Fibroblast of villous mesenchyme (primary cell): ENCODE measurements at regions not wholly inside any gene's neighbourhood (a gene's known extent, or its start where the extent isn't known, plus 50 kb on each side); places are given as distances from the start of the nearest gene placed in this dataset.

Source experiments
- DNase-seq: peaks from one replicate; pipeline ENCODE4 v3.0.0-alpha.2; 2010; ENCODE audit warnings: low read depth
- H3K4me3 ChIP-seq: 2 replicates; pipeline ENCODE4 v1.5.1; 2011; ENCODE audit warnings: low read depth, mild to moderate bottlenecking, low read length
- TF ChIP-seq, protein P1 (sequence below): IDR thresholded peaks from 2 replicates; pipeline ENCODE4 v1.5.1; 2012; ENCODE audit warnings: low read depth, mild to moderate bottlenecking, low read length; ENCODE audit not compliant: insufficient read depth

DNA sequence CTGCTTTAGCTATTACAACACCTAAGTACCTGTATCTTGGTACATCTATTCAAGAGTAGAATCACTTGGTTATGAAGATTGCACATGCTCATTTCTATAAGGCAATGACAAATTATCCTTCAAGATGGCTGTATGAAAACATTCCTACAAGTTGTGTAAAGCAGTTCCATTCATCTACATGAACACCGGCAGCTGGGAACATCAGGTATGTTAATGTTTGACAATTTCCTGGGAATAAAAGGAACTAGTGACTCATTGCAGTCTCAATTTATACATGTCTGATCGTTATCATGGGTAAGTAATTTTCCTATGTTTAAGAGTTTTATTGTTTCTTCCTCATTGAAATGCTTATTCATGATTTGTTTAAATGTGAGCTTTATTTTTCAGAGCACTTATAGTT lies 203.2 kb upstream of the SEMA3E start:
- no peak for DNase-seq
- H3K4me3 ChIP-seq, result no peak overlapping the region
- TF ChIP-seq, protein P1, sequence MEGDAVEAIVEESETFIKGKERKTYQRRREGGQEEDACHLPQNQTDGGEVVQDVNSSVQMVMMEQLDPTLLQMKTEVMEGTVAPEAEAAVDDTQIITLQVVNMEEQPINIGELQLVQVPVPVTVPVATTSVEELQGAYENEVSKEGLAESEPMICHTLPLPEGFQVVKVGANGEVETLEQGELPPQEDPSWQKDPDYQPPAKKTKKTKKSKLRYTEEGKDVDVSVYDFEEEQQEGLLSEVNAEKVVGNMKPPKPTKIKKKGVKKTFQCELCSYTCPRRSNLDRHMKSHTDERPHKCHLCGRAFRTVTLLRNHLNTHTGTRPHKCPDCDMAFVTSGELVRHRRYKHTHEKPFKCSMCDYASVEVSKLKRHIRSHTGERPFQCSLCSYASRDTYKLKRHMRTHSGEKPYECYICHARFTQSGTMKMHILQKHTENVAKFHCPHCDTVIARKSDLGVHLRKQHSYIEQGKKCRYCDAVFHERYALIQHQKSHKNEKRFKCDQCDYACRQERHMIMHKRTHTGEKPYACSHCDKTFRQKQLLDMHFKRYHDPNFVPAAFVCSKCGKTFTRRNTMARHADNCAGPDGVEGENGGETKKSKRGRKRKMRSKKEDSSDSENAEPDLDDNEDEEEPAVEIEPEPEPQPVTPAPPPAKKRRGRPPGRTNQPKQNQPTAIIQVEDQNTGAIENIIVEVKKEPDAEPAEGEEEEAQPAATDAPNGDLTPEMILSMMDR, result no peak

DNA sequence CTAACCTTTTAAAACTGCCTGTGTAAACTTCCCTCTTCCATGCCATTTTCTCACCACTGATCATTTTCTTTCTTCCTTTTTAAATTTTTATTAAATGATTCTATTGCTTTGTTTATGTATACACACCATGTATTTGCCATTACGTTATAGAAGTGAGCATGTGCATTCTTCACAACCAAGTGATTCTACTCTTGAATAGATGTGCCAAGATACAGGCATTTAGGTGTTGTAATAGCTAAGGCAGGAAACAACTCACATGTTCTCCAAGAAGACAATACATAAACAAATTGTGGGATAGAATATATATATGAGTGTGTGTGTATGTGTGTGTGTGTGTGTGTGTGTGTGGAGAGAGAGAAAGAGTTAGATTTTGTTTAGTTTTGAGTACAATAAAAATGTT lies 202.6 kb upstream of the SEMA3E start:
- no peak overlapping the region for H3K4me3 ChIP-seq
- no peak for DNase-seq
- TF ChIP-seq, protein P1, result no peak

DNA sequence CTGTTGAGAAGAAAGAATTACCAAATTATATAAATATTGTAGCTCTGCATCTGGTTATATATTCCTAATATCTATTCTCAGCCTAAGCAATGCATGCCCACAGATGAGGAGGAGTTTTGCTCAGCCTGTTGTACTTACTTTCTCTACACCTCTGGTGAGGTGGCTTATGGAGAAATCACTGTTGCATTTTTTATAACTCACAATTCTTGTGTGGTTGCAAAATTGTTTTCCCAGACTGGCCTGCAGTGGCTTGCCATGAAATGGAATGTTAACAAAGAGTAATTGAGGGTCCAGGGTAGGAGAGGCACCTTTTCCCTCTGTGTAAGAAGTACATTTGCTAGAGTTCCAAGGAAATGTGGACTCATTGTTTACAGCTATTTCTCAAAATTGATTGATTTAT lies 202.0 kb upstream of the SEMA3E start:
- no peak overlapping the region for H3K4me3 ChIP-seq
- TF ChIP-seq, protein P1, result no peak

DNA sequence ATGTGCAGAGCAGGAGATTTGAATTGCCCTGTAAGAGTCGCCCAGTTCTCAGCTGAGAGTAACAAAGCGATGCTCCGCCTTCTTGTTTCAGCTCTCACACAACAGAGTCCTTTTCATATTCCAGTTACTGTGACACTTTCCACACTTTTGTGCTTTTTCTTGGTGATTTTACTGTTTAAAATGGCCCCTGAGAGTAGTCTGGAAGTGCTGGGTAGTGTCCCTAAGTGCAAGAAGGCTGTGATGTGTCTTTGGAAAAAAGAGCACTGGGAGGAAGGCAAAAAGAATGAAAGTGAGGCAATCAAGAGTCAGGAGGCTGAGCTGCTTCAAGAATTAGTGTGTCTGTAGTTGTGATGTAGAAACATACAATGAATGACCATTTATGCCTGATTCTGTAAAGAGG lies 201.2 kb upstream of the SEMA3E start:
- TF ChIP-seq, protein P1, result no peak
- DNase-seq, result no peak
- no peak overlapping the region for H3K4me3 ChIP-seq

More for the DNA sequence above, 202.0 kb upstream of the SEMA3E start:
- no peak for DNase-seq

DNA sequence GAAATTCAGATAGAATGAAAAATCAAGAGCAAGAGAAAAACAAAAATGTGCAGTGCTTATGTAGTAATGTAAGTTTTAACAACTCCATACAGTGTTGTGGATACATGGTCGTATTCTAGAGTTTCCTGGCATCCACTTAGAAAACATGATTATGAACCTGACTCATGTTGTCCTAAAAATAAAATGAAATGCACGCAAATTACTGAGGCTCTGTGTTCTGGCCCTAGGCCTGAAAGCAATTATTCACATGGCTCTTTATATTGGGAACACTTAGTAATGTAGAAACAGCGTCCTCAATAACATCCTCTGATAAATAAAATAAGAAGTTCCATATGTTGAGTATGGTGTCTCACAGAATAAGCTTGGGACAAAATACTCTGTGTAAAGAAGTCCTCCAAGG lies 200.2 kb upstream of the SEMA3E start:
- H3K4me3 ChIP-seq, result no peak overlapping the region
- TF ChIP-seq, protein P1, result no peak
- peak; percentile 2 for DNase-seq

DNA sequence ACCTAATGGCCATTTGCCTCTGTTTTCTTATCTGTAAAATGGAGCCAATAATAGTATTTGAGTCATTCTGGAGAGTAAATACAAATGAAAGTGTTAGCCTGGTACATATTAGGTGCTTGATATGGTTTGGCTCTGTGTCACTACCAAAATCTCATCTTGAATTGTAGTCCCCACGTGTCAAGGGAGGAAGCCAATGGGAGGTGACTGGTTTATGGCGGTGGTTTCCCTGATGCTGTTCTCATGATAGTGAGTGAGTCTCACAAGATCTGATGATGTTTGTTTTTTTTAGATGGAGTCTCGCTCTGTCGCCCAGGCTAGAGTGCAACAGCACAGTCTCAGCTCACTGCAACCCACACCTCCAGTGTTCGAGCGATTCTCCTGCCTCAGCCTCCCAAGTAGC lies 194.0 kb upstream of the SEMA3E start:
- no peak for DNase-seq
- H3K4me3 ChIP-seq, result no peak overlapping the region
- TF ChIP-seq, protein P1, result no peak

DNA sequence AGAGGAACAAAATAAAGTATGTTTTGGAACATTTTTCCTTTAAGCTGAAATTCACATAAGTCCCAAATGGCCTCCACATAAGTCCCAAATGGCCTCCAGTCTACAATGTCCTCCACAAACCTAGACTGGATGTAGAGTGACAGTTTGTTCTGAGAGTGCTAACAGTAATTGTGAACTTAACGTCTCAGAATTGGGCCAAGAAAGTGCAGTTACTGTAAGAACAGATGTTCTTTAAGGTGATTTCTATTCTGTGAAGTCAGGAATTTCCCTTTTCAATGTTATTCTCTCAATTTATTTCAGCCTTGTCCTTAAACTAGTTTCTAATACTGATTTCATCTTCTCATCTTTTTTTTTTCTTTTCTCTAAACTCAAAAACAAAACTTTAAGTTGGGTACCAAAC lies 188.7 kb upstream of the SEMA3E start:
- no peak overlapping the region for H3K4me3 ChIP-seq
- TF ChIP-seq, protein P1, result no peak
- no peak for DNase-seq
